Activated gamma-delta T cell (primary cell): ENCODE measurements at regions not wholly inside any gene's neighbourhood (a gene's known extent, or its start where the extent isn't known, plus 50 kb on each side); places are given as distances from the start of the nearest gene placed in this dataset.
"Not testable (repeated sequence)": the region's sequence is repeated elsewhere in the genome, so short reads cannot be mapped to it uniquely, and the experiment has no call there.

Experiments
- DNase-seq: peaks from one replicate; lab custom pipeline; 2025; lab: John Stamatoyannopoulos, UW

GRCh38 chrX:139039041-139039440, 327.5 kb upstream of the FGF13 start:
- DNase-seq: no peak

- no peak for DNase-seq
Observed at GRCh38 chrX:139026811-139027210, 315.3 kb upstream of the FGF13 start.

GRCh38 chrX:139026406-139026805, 314.9 kb upstream of the FGF13 start:
- DNase-seq: no peak

GRCh38 chrX:139025816-139026215, 314.3 kb upstream of the FGF13 start:
- DNase-seq: no peak

GRCh38 chrX:139023531-139023930, 312.0 kb upstream of the FGF13 start:
- DNase-seq: no peak

GRCh38 chrX:139020801-139021200, 309.3 kb upstream of the FGF13 start:
- DNase-seq: no peak

- DNase-seq: no peak
Observed at GRCh38 chrX:139018436-139018835, 306.9 kb upstream of the FGF13 start.

GRCh38 chrX:139015627-139016026, 304.1 kb upstream of the FGF13 start:
- DNase-seq: no peak

GRCh38 chrX:139008185-139008584, 296.7 kb upstream of the FGF13 start:
- DNase-seq: no peak

GRCh38 chrX:139003856-139004527, 292.5 kb upstream of the FGF13 start:
- DNase-seq: not testable (repeated sequence)

- DNase-seq: no peak
Observed at GRCh38 chrX:139002319-139002718, 290.8 kb upstream of the FGF13 start.

GRCh38 chrX:138996268-138996667, 284.8 kb upstream of the FGF13 start:
- DNase-seq: no peak

GRCh38 chrX:138995458-138995857, 283.9 kb upstream of the FGF13 start:
- DNase-seq: no peak

- DNase-seq: not testable (repeated sequence)
Observed at GRCh38 chrX:138990425-138990824, 278.9 kb upstream of the FGF13 start.

GRCh38 chrX:138986866-138987265, 275.3 kb upstream of the FGF13 start:
- DNase-seq: no peak

- DNase-seq: no peak
Observed at GRCh38 chrX:138986235-138986634, 274.7 kb upstream of the FGF13 start.

GRCh38 chrX:138982365-138982764, 270.8 kb upstream of the FGF13 start:
- DNase-seq: no peak

GRCh38 chrX:138964501-138964900, 253.0 kb upstream of the FGF13 start:
- no peak for DNase-seq

GRCh38 chrX:138962419-138962818, 250.9 kb upstream of the FGF13 start:
- DNase-seq: not testable (repeated sequence)

- DNase-seq: no peak
Observed at GRCh38 chrX:138954976-138955375, 243.5 kb upstream of the FGF13 start.

- DNase-seq: no peak
Observed at GRCh38 chrX:138946926-138947325, 235.4 kb upstream of the FGF13 start.

GRCh38 chrX:138945219-138945618, 233.7 kb upstream of the FGF13 start:
- no peak for DNase-seq

GRCh38 chrX:138939038-138939437, 227.5 kb upstream of the FGF13 start:
- no peak for DNase-seq

- no peak for DNase-seq
Observed at GRCh38 chrX:138938003-138938402, 226.5 kb upstream of the FGF13 start.
